Hepatocyte (in vitro differentiated cells): ENCODE measurements at regions not wholly inside any gene's neighbourhood (a gene's known extent, or its start where the extent isn't known, plus 50 kb on each side); places are given as distances from the start of the nearest gene placed in this dataset.

Source experiments
- DNase-seq: peaks from one replicate; pipeline ENCODE4 v3.0.0-alpha.2; 2016; ENCODE audit warnings: low spot score
- H2AFZ ChIP-seq: fragments of 200-600 bp; sonication (generic); 2 replicates; pipeline ENCODE4 v1.6.0; 2016; ENCODE audit warnings: antibody characterized with exemption, mild to moderate bottlenecking
- H3K27ac ChIP-seq: fragments of 200-600 bp; sonication (generic); 2 replicates; pipeline ENCODE4 v1.5.1; 2016; ENCODE audit warnings: mild to moderate bottlenecking
- H3K27me3 ChIP-seq: fragments of 200-600 bp; sonication (generic); 2 replicates; pipeline ENCODE4 v1.6.1; 2016
- H3K36me3 ChIP-seq: fragments of 200-600 bp; sonication (generic); replicated peaks from 2 replicates; pipeline ENCODE4 v1.5.1; 2016; ENCODE audit warnings: low read depth; ENCODE audit not compliant: insufficient read depth
- H3K4me1 ChIP-seq: fragments of 200-600 bp; sonication (generic); 2 replicates; pipeline ENCODE4 v1.5.1; 2016; ENCODE audit warnings: mild to moderate bottlenecking, moderate library complexity; ENCODE audit not compliant: insufficient read depth
- H3K4me2 ChIP-seq: fragments of 200-600 bp; sonication (generic); 2 replicates; pipeline ENCODE4 v1.6.0; 2016
- H3K4me3 ChIP-seq: fragments of 200-600 bp; sonication (generic); 2 replicates; pipeline ENCODE4 v1.5.1; 2016; ENCODE audit warnings: mild to moderate bottlenecking
- H3K79me2 ChIP-seq: fragments of 200-600 bp; sonication (generic); 2 replicates; pipeline ENCODE4 v1.6.0; 2017; ENCODE audit warnings: mild to moderate bottlenecking
- H3K9me2 ChIP-seq: fragments of 200-600 bp; sonication (generic); replicated peaks from 2 replicates; pipeline ENCODE4 v1.6.0; 2017; ENCODE audit warnings: mild to moderate bottlenecking; ENCODE audit not compliant: insufficient read depth
- H3K9me3 ChIP-seq: fragments of 200-600 bp; sonication (generic); 2 replicates; pipeline ENCODE4 v1.5.1; 2016; ENCODE audit warnings: low read depth, mild to moderate bottlenecking
- H4K20me1 ChIP-seq: fragments of 200-600 bp; sonication (generic); 2 replicates; pipeline ENCODE4 v1.6.0; 2016; ENCODE audit warnings: mild to moderate bottlenecking; ENCODE audit not compliant: insufficient read depth, poor library complexity, severe bottlenecking
- EZH2 ChIP-seq: fragments of 200-600 bp; sonication (generic); IDR thresholded peaks from 2 replicates; pipeline ENCODE4 v1.6.1; 2016; ENCODE audit warnings: antibody characterized with exemption, mild to moderate bottlenecking, borderline replicate concordance
- EZH2phosphoT487 ChIP-seq: fragments of 200-600 bp; sonication (generic); IDR thresholded peaks from one replicate; pipeline ENCODE4 v1.6.1; 2018; ENCODE audit warnings: antibody characterized with exemption, mild to moderate bottlenecking, low read depth, moderate library complexity; ENCODE audit not compliant: unreplicated experiment, severe bottlenecking
- WGBS: methylation state at CpG from one replicate; pipeline ENCODE4 v1.1.6; 2016; ENCODE audit warnings: low lambda C conversion rate; ENCODE audit errors: missing lambda C conversion rate; 5-methylcytosine and 5-hydroxymethylcytosine counted together
- TF ChIP-seq, protein P1 (sequence below): fragments of 200-600 bp; sonication (generic); IDR thresholded peaks from 2 replicates; pipeline ENCODE4 v1.5.1; 2016; ENCODE audit warnings: antibody characterized with exemption, mild to moderate bottlenecking; ENCODE audit not compliant: poor library complexity

- H3K27ac ChIP-seq, result peak overlapping the region; percentile 59
- DNase-seq, result no peak
- H4K20me1 ChIP-seq, result no peaks in the 10 kb centered on the region
- H3K4me1 ChIP-seq, result peaks cover 5% of the 10 kb centered on the region
- no peaks in the 10 kb centered on the region for H3K79me2 ChIP-seq
- no peaks in the 10 kb centered on the region for H3K9me3 ChIP-seq
- no peak overlapping the region for H3K4me3 ChIP-seq
- WGBS, result 73% methylated on average over 3 of the region's 3 CpGs
- H3K36me3 ChIP-seq, result no peaks in the 10 kb centered on the region
- no peaks in the 10 kb centered on the region for H3K9me2 ChIP-seq
- H3K4me2 ChIP-seq, result no peak overlapping the region
- no peak for TF ChIP-seq EZH2phosphoT487
- TF ChIP-seq, protein P1, sequence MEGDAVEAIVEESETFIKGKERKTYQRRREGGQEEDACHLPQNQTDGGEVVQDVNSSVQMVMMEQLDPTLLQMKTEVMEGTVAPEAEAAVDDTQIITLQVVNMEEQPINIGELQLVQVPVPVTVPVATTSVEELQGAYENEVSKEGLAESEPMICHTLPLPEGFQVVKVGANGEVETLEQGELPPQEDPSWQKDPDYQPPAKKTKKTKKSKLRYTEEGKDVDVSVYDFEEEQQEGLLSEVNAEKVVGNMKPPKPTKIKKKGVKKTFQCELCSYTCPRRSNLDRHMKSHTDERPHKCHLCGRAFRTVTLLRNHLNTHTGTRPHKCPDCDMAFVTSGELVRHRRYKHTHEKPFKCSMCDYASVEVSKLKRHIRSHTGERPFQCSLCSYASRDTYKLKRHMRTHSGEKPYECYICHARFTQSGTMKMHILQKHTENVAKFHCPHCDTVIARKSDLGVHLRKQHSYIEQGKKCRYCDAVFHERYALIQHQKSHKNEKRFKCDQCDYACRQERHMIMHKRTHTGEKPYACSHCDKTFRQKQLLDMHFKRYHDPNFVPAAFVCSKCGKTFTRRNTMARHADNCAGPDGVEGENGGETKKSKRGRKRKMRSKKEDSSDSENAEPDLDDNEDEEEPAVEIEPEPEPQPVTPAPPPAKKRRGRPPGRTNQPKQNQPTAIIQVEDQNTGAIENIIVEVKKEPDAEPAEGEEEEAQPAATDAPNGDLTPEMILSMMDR, result no peak
- TF ChIP-seq EZH2, result no peak
- H3K27me3 ChIP-seq, result no peaks in the 10 kb centered on the region
- no peak overlapping the region for H2AFZ ChIP-seq
These were observed 189.1 kb upstream of the TWIST2 start for GRCh38 chr2:238658820-238659219.

DNA sequence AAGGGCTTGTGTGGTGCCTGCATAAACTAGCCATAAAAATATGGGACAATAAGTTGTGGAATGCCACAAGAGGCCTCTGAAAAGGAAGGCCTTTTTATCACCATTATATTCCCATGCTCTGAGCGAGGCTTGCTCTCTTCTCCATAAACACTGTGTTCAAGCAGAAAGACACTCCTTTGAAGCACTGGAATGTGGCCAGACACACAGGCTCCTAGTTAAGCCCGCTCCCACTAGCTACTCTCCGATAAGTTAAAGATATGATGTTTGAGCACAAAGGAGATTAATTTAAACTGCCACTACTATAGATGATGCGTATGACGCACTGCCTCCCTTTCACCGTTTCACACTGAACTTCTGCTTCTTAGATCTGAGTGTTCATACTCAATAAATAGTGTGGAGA is 188.7 kb upstream of the TWIST2 start:
- H3K4me1 ChIP-seq, result peaks cover 5% of the 10 kb centered on the region
- H3K4me3 ChIP-seq, result no peak overlapping the region
- peak overlapping the region; percentile 28 for H2AFZ ChIP-seq
- no peaks in the 10 kb centered on the region for H3K36me3 ChIP-seq
- H4K20me1 ChIP-seq, result no peaks in the 10 kb centered on the region
- H3K79me2 ChIP-seq, result no peaks in the 10 kb centered on the region
- H3K27ac ChIP-seq, result peak overlapping the region; percentile 59
- peak; percentile 39 for DNase-seq
- WGBS, result 32% methylated on average over 6 of the region's 6 CpGs
- H3K9me2 ChIP-seq, result no peaks in the 10 kb centered on the region
- TF ChIP-seq, protein P1, result no peak
- no peak for TF ChIP-seq EZH2
- TF ChIP-seq EZH2phosphoT487, result no peak
- H3K9me3 ChIP-seq, result no peaks in the 10 kb centered on the region
- H3K4me2 ChIP-seq, result no peak overlapping the region
- no peaks in the 10 kb centered on the region for H3K27me3 ChIP-seq

DNA sequence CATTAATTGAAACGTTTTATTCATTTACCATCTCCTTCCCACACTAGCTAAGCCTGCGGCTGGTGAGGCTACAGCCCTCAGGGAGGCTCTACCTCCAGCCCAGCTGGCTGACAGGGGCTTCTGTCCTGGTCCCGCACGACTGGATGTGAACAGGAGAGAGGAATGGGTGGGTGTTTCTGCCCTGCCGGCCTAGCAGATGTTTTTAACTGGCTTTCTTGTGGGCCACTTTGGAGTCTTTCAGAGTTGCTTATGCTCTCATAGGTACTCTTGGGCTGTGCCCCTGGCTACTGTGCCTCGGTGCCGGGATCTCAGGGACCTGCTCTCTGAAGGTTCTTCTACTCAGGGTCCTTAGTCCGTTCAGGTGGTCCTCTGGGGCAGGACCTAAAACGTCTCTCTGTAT is 184.3 kb upstream of the TWIST2 start:
- no peak overlapping the region for H3K4me3 ChIP-seq
- no peaks in the 10 kb centered on the region for H3K9me3 ChIP-seq
- no peak overlapping the region for H2AFZ ChIP-seq
- no peaks in the 10 kb centered on the region for H3K36me3 ChIP-seq
- peaks cover 5% of the 10 kb centered on the region for H3K4me1 ChIP-seq
- H4K20me1 ChIP-seq, result no peaks in the 10 kb centered on the region
- no peak for TF ChIP-seq EZH2
- TF ChIP-seq, protein P1, result no peak
- no peak for TF ChIP-seq EZH2phosphoT487
- no peaks in the 10 kb centered on the region for H3K27me3 ChIP-seq
- no peaks in the 10 kb centered on the region for H3K79me2 ChIP-seq
- no peak overlapping the region for H3K27ac ChIP-seq
- WGBS, result 84% methylated on average over 9 of the region's 9 CpGs
- no peaks in the 10 kb centered on the region for H3K9me2 ChIP-seq
- no peak for DNase-seq
- H3K4me2 ChIP-seq, result no peak overlapping the region

- Histone ChIP-seq H3K4me2 (no peak overlapping the region), H3K9me2 (no peaks in the 10 kb centered on the region), H4K20me1 (no peaks in the 10 kb centered on the region), H3K4me3 (no peak overlapping the region), H3K27me3 (no peaks in the 10 kb centered on the region), H3K9me3 (no peaks in the 10 kb centered on the region), H2AFZ (no peak overlapping the region), H3K36me3 (no peaks in the 10 kb centered on the region), H3K4me1 (no peaks in the 10 kb centered on the region), H3K27ac (no peak overlapping the region), H3K79me2 (no peaks in the 10 kb centered on the region)
- DNase-seq, result no peak
- TF ChIP-seq EZH2phosphoT487 (no peak), EZH2 (no peak)
- 60% methylated on average over 3 of the region's 3 CpGs for WGBS
These were observed 182.0 kb upstream of the TWIST2 start for GRCh38 chr2:238665919-238666318.
